ENCODE measurements at regions not wholly inside any gene's neighbourhood (a gene's known extent, or its start where the extent isn't known, plus 50 kb on each side); places are given as distances from the start of the nearest gene placed in this dataset.

GRCh38 chr1:60942291-60942690, 140.1 kb upstream of the NFIA start:
- TF ChIP-seq CTCF (IDR thresholded peaks at IDR 0.05): no peak

- no peak for TF ChIP-seq CTCF (IDR thresholded peaks at IDR 0.05)
Observed at GRCh38 chr1:60937720-60938119, 144.6 kb upstream of the NFIA start.

GRCh38 chr1:60936591-60937342, 145.6 kb upstream of the NFIA start:
- no peak for TF ChIP-seq CTCF (IDR thresholded peaks at IDR 0.05)

- no peak for TF ChIP-seq CTCF (IDR thresholded peaks at IDR 0.05)
Observed at GRCh38 chr1:60936163-60936562, 146.2 kb upstream of the NFIA start.

- TF ChIP-seq CTCF (IDR thresholded peaks at IDR 0.05): no peak
Observed at GRCh38 chr1:60935599-60936110, 146.7 kb upstream of the NFIA start.

GRCh38 chr1:60930130-60930529, 152.2 kb upstream of the NFIA start:
- TF ChIP-seq CTCF (IDR thresholded peaks at IDR 0.05): no peak

GRCh38 chr1:60924964-60925798, 157.2 kb upstream of the NFIA start:
- no peak for TF ChIP-seq CTCF (IDR thresholded peaks at IDR 0.05)
